ENCODE measurements at regions not wholly inside any gene's neighbourhood (a gene's known extent, or its start where the extent isn't known, plus 50 kb on each side); places are given as distances from the start of the nearest gene placed in this dataset.

DNA sequence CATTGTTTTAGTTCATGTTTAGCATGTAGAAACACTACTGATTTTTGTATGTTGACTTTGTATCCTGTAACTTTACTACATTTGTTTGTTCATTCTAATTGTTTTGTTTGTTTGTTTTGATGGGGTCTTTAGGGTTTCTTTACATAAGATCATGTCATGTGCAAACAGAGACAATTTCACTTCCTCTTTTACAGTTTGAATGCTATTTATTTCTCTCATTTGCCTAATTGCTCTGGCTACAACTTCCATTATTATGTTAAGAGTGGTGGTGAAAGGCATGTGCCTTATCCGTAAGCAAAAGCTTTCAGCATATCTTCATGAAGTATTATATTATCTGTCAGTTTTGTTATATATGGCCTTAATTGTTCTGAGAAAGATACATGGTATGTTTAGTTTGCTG lies 571.1 kb downstream of the PCDH7 start:
- TF ChIP-seq, protein P1, sequence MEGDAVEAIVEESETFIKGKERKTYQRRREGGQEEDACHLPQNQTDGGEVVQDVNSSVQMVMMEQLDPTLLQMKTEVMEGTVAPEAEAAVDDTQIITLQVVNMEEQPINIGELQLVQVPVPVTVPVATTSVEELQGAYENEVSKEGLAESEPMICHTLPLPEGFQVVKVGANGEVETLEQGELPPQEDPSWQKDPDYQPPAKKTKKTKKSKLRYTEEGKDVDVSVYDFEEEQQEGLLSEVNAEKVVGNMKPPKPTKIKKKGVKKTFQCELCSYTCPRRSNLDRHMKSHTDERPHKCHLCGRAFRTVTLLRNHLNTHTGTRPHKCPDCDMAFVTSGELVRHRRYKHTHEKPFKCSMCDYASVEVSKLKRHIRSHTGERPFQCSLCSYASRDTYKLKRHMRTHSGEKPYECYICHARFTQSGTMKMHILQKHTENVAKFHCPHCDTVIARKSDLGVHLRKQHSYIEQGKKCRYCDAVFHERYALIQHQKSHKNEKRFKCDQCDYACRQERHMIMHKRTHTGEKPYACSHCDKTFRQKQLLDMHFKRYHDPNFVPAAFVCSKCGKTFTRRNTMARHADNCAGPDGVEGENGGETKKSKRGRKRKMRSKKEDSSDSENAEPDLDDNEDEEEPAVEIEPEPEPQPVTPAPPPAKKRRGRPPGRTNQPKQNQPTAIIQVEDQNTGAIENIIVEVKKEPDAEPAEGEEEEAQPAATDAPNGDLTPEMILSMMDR (IDR thresholded peaks at IDR 0.05): no peak
- no peak for TF ChIP-seq EP300 (IDR thresholded peaks at IDR 0.05)
